ENCODE measurements at regions not wholly inside any gene's neighbourhood (a gene's known extent, or its start where the extent isn't known, plus 50 kb on each side); places are given as distances from the start of the nearest gene placed in this dataset.
A peak's percentile ranks its signal among the peaks of the same experiment; 100 is the strongest.

GRCh38 chr18:34028324-34028723 lies 196.4 kb downstream of the NOL4 start:
- Histone ChIP-seq H3K9me2 (ENCODE audit: insufficient read depth, low read length) (no peaks in the 10 kb centered on the region), H3K9ac (ENCODE audit: low read length) (no peak overlapping the region), H3K4me3 (ENCODE audit: low read length) (no peak overlapping the region), H3K4me2 (ENCODE audit: low read length) (no peak overlapping the region), H3K9me3 (ENCODE audit: low read length) (no peaks in the 10 kb centered on the region), H3K79me2 (replicated peaks; ENCODE audit: insufficient read depth, low read length) (no peaks in the 10 kb centered on the region), H3F3A (ENCODE audit: insufficient read depth, low read length, poor library complexity, severe bottlenecking) (no peaks in the 10 kb centered on the region), H3K27ac (ENCODE audit: low read length) (no peak overlapping the region), H4K20me1 (ENCODE audit: insufficient read depth) (no peaks in the 10 kb centered on the region), H3K27me3 (ENCODE audit: insufficient read depth, low read depth, low read length) (no peaks in the 10 kb centered on the region), H2AFZ (ENCODE audit: low read depth, low read length) (no peak overlapping the region), H3K36me3 (ENCODE audit: insufficient read depth, low read length) (no peaks in the 10 kb centered on the region)
- TF ChIP-seq EZH2 (IDR thresholded peaks at IDR 0.05; ENCODE audit: borderline replicate concordance, insufficient read depth, low read length, poor library complexity, severe bottlenecking) (no peak), MXI1 (conservative IDR thresholded peaks at IDR 0.05; ENCODE audit: poor library complexity, severe bottlenecking) (no peak), POLR2AphosphoS5 (IDR thresholded peaks at IDR 0.05) (no peak), TAF1 (IDR thresholded peaks at IDR 0.05; ENCODE audit: low read depth) (no peak), RAD21 (conservative IDR thresholded peaks at IDR 0.05) (no peak), EP300 (conservative IDR thresholded peaks at IDR 0.05; ENCODE audit: poor library complexity, severe bottlenecking) (no peak), CTCF (IDR thresholded peaks at IDR 0.05; ENCODE audit: poor library complexity, severe bottlenecking) (no peak), REST (IDR thresholded peaks at IDR 0.05; ENCODE audit: borderline replicate concordance) (no peak), SMC3 (conservative IDR thresholded peaks at IDR 0.05; ENCODE audit: poor library complexity) (no peak)

GRCh38 chr18:34025191-34025801 lies 199.4 kb downstream of the NOL4 start:
- no peaks in the 10 kb centered on the region for H3F3A ChIP-seq (ENCODE audit: insufficient read depth, low read length, poor library complexity, severe bottlenecking)
- no peaks in the 10 kb centered on the region for H3K27me3 ChIP-seq (ENCODE audit: insufficient read depth, low read depth, low read length)
- peak; percentile 35 for TF ChIP-seq MXI1 (conservative IDR thresholded peaks at IDR 0.05; ENCODE audit: poor library complexity, severe bottlenecking)
- no peak for TF ChIP-seq SMC3 (conservative IDR thresholded peaks at IDR 0.05; ENCODE audit: poor library complexity)
- TF ChIP-seq EZH2 (IDR thresholded peaks at IDR 0.05; ENCODE audit: borderline replicate concordance, insufficient read depth, low read length, poor library complexity, severe bottlenecking): no peak
- TF ChIP-seq TAF1 (IDR thresholded peaks at IDR 0.05; ENCODE audit: low read depth): no peak
- peak; percentile 100 for TF ChIP-seq POLR2AphosphoS5 (IDR thresholded peaks at IDR 0.05)
- TF ChIP-seq CTCF (IDR thresholded peaks at IDR 0.05; ENCODE audit: poor library complexity, severe bottlenecking): peak; percentile 11
- TF ChIP-seq REST (IDR thresholded peaks at IDR 0.05; ENCODE audit: borderline replicate concordance): peak; percentile 93
- TF ChIP-seq EP300 (conservative IDR thresholded peaks at IDR 0.05; ENCODE audit: poor library complexity, severe bottlenecking): peak; percentile 100
- TF ChIP-seq RAD21 (conservative IDR thresholded peaks at IDR 0.05): peak; percentile 11
- H2AFZ ChIP-seq (ENCODE audit: low read depth, low read length): no peak overlapping the region
- H3K9me3 ChIP-seq (ENCODE audit: low read length): no peaks in the 10 kb centered on the region
- H3K4me2 ChIP-seq (ENCODE audit: low read length): no peak overlapping the region
- no peak overlapping the region for H3K9ac ChIP-seq (ENCODE audit: low read length)
- H4K20me1 ChIP-seq (ENCODE audit: insufficient read depth): no peaks in the 10 kb centered on the region
- no peaks in the 10 kb centered on the region for H3K36me3 ChIP-seq (ENCODE audit: insufficient read depth, low read length)
- no peaks in the 10 kb centered on the region for H3K79me2 ChIP-seq (replicated peaks; ENCODE audit: insufficient read depth, low read length)
- no peak overlapping the region for H3K4me3 ChIP-seq (ENCODE audit: low read length)
- H3K9me2 ChIP-seq (ENCODE audit: insufficient read depth, low read length): no peaks in the 10 kb centered on the region
- H3K27ac ChIP-seq (ENCODE audit: low read length): no peak overlapping the region

All from neural cell (in vitro differentiated cells).